ENCODE measurements at regions not wholly inside any gene's neighbourhood (a gene's known extent, or its start where the extent isn't known, plus 50 kb on each side); places are given as distances from the start of the nearest gene placed in this dataset.

DNA sequence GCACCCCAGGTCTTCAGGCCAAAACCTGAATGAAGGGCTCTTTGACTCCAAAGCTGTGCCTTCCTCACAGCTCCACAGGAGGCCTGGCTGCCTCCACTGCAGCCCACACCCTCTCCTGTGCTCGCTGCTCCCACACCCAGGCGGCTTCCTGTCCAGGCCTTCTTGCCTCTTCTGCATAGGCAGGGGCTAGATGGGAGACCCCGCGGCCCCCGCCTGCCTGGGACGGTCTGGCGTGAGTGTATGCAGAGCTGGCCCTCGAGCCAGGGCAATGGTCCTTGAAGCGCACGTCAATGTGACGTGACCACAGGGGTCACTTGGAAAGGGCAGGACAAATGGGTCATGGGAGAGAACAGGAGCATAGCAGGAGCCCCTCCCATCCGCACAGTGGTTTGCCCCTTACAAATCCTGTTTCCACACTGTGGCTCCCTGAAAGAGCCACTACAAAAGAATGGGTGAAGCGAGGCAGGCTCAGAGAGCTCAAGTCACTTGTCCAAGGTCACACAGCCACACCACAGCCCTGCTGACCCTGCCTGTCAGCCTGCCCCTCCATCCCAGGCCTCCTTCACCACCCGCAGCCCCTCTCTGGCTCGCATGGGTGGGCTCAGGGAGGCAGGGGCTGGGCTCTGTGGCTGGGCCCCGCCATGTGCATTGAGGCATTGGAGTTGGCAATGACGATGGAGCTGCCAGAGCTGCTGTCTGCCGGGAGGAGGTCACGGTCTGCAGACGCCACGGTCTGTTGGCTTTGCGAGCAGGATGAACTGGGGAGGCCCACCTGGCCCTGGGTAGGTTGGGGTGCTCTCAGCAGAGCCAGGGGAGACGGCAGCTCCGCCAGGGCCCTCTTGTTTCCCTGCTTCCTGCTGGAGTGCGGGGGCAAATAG is 71.2 kb upstream of the WNT11 start:
- DNase-seq (ENCODE audit: low read depth in 1 of 2, low spot score in 1 of 2), result no peak

GRCh38 chr11:76276781-76277155 is 70.5 kb upstream of the WNT11 start:
- DNase-seq (ENCODE audit: low read depth in 1 of 2, low spot score in 1 of 2), result no peak

DNA sequence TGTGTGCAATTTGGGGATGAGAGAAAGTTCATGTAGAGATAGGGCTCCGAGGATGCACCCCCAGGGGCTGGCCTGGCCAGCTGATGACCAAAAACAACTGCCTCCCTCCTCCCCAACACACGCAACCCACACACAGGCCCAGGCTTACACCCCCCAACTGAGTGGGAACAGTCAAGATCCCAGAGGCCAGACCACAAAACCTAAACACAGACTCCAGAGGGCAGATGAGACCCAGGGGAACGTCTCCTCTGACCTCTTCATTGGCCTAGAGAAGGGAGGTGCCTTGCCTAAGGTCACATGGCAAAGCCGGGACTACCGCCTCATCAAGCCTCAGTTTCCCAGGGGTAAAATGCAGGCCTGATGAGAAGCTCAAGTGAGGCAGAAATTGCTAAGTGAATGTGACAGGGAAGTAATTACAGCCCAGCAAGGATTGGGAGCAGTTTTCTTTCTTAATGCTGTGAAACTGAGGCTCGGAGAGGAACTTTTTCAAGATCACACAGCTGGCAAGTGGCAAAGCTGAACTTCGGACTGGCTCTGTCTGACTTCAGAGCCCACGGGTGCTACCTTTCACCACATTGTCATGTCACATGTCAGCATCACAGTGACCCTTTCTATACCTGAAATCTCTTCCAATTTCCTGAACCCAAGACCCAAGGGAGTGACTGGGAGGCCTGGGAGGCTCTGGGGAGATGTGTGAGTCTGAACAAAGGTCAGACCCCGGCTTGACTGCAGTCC is 69.9 kb upstream of the WNT11 start:
- no peak for DNase-seq (ENCODE audit: low read depth in 1 of 2, low spot score in 1 of 2)

DNA sequence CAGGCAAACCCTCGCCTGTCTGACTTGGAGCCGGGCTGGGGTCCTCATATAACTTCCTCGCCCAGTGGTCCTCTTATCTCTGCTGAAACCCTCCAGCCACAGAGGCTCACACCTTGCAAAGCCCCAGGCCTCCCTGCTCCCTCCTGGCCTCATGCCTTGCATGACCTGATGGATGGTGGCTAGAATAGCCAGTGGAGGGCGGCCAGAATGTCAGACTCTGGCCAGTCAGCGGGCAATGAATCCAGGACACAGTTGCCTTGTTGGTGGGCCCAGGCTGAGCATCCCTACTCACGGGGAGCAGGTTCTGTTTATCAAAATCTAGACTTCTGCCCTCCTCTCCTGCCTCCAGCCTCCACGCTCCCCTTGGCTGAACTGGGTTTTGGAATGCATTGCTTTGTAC is 69.1 kb upstream of the WNT11 start:
- DNase-seq (ENCODE audit: low read depth in 1 of 2, low spot score in 1 of 2), result no peak

DNA sequence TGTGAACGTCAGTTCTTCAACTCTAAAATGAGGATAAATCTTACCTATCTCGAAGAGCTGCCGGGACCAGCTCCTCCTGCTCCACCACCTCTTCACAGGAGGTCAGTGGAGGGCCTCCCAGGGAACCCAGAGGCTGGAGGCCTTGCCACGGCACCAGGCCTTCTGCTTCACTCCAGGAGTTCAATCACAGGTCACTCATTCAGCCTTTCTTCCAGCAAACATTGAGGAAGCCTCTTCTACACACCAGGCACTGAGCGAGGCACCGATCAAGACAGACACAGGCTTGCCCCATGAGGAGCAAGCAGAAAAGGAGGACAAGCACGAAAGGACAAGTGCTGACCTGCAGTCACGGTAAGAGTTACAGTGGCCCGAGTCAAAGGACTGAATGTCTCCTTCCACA is 64.8 kb upstream of the WNT11 start:
- no peak for DNase-seq (ENCODE audit: low read depth in 1 of 2, low spot score in 1 of 2)

- DNase-seq (ENCODE audit: low read depth in 1 of 2, low spot score in 1 of 2), result no peak
Observed at GRCh38 chr11:76270389-76270788, 64.1 kb upstream of the WNT11 start.

- DNase-seq (ENCODE audit: low read depth in 1 of 2, low spot score in 1 of 2), result no peak
Observed at GRCh38 chr11:76269661-76270261, 63.5 kb upstream of the WNT11 start.

GRCh38 chr11:76269247-76269646 is 62.9 kb upstream of the WNT11 start:
- no peak for DNase-seq (ENCODE audit: low read depth in 1 of 2, low spot score in 1 of 2)

DNA sequence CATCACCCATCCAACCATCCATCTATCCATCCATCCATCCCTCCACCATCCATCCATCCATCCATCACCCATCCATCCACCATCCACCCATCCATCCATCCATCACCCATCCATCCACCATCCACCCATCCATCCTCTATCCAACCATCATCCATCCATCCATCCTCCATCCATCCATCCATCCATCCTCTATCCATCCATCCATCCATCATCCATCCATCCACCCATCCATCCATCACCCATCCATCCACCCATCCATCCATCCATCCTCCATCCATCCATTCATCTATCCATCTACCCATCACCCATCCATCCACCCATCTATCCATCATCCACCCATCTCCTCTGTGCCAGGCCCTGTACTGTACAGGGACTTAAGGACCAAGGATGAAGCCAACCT is 62.2 kb upstream of the WNT11 start:
- no peak for DNase-seq (ENCODE audit: low read depth in 1 of 2, low spot score in 1 of 2)

- DNase-seq (ENCODE audit: low read depth in 1 of 2, low spot score in 1 of 2), result no peak
Observed at GRCh38 chr11:76267556-76267955, 61.3 kb upstream of the WNT11 start.

GRCh38 chr11:76266286-76267100 is 60.2 kb upstream of the WNT11 start:
- no peak for DNase-seq (ENCODE audit: low read depth in 1 of 2, low spot score in 1 of 2)

DNA sequence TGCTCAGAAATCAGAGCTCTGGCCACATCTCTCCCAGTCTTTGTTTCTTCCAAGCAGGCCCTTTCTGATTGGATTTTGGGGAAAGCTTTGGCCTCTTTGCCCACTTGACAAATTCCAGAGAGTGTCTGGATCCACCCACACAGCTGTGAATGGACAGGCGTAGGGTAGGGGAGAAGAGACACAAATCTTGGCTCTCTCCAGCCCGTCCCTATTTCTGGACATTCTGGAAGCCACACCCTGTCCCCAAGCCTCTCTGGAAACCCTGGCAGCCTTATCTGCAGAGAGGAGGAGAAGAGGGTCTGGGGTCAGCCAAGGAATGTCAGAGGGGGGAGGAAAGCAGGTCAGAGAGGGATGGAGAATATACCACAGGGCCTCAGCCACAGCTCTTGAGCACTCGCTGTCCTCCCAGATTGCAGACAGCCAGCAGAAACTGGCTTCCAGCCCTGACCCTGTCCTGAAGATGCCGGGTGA is 59.5 kb upstream of the WNT11 start:
- no peak for DNase-seq (ENCODE audit: low read depth in 1 of 2, low spot score in 1 of 2)

GRCh38 chr11:76263657-76264056 is 57.4 kb upstream of the WNT11 start:
- no peak for DNase-seq (ENCODE audit: low read depth in 1 of 2, low spot score in 1 of 2)

DNA sequence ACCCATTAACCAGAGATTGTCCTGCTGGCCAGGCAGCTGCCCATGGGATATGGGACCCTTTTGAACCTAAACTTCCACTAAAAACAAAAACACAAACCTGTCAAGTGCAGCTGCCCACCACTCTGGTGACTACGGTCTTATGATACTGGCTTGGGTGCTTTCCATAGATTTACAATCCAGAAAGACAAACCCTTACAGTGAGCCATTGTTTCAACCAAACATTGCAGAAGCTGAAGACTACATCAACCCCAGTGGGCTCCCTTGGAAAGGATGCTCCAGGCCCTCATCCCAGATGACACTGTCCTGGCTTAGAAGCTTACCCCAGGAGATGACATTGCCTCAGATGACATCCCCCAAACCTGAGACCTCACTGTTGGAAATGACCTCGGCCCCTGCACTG is 56.9 kb upstream of the WNT11 start:
- no peak for DNase-seq (ENCODE audit: low read depth in 1 of 2, low spot score in 1 of 2)

DNA sequence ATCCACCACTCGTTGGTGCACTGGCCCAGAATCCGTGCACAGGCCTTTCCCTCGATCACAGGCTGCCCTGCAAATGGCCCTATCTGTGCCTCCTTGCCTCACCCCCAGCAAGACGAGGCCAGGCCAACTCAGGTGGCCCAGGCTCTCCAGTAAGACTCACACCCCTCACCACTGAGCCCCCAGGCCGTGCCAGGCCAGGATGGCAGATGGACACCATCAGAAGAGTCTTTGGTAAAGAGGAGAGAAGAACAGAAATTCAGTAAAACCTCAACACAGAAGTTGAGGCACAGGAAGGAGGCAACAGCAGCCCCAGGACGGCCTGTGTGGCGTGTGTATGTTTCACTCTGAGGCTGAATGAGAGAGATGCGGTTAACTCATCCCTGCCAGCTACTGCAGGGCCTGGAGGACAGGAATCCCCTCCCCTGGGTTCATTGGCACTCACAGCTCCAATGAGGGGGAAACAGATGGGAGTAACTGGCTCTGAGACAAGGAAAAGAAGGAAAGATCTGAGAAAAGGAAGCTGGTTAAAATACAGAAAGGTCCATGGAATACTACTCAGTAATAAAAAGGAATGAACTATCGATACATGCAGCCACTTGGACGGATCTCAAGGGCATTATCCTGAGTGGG is 54.1 kb upstream of the WNT11 start:
- no peak for DNase-seq (ENCODE audit: low read depth in 1 of 2, low spot score in 1 of 2)

DNA sequence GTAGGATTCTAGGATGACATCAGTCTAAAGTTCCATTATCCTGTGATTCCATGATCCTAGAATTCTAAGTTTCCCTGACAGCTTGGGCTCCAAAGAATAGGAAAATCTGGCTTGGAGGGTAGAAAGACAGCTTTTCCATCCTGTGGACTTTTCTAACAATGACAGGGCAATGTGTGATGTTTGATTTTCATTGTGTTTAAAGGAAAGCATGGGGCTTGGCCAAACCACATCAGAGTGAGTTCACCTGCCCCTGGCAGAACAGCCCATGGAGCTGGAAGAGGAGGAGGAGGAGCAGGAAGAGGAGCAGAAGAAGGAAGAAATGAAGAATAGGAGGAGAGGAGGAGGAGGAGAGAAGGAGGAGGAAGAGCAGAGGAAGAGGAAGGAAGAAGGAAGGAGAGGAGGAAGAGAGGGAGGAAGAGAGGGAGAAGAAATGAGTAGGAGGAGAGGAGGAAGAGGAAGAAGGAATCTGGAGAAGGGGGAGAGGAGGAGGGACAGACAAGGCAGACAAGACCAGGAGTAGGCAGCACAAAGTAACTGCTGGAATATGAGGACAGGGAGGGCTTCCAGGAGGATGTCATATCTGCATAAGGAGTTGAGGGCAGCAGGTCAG is 53.1 kb upstream of the WNT11 start:
- DNase-seq (ENCODE audit: low read depth in 1 of 2, low spot score in 1 of 2), result no peak

- no peak for DNase-seq (ENCODE audit: low read depth in 1 of 2, low spot score in 1 of 2)
Observed at GRCh38 chr11:76257074-76257719, 50.9 kb upstream of the WNT11 start.

DNA sequence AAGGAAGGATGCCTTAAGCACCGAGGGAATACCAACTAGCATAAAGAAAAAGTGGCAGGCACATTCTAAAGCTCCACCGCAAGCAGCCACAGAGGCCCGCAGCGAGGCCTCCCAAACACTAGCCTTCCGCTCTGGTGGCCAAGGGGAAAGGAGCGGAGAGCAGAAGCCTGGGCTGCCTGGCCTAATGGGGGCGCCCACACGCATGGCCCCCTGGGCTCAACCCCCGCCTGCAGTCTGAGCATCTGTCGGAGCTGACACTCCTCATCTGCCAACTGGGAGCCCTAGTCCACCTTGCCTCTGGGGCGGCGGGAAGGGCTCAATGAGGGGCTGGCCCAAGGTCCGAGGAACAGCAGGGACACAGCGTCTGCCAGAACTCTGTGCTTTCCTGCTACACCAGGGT is 50.1 kb upstream of the WNT11 start:
- no peak for DNase-seq (ENCODE audit: low read depth in 1 of 2, low spot score in 1 of 2)
